ENCODE measurements at regions not wholly inside any gene's neighbourhood (a gene's known extent, or its start where the extent isn't known, plus 50 kb on each side); places are given as distances from the start of the nearest gene placed in this dataset.

DNA sequence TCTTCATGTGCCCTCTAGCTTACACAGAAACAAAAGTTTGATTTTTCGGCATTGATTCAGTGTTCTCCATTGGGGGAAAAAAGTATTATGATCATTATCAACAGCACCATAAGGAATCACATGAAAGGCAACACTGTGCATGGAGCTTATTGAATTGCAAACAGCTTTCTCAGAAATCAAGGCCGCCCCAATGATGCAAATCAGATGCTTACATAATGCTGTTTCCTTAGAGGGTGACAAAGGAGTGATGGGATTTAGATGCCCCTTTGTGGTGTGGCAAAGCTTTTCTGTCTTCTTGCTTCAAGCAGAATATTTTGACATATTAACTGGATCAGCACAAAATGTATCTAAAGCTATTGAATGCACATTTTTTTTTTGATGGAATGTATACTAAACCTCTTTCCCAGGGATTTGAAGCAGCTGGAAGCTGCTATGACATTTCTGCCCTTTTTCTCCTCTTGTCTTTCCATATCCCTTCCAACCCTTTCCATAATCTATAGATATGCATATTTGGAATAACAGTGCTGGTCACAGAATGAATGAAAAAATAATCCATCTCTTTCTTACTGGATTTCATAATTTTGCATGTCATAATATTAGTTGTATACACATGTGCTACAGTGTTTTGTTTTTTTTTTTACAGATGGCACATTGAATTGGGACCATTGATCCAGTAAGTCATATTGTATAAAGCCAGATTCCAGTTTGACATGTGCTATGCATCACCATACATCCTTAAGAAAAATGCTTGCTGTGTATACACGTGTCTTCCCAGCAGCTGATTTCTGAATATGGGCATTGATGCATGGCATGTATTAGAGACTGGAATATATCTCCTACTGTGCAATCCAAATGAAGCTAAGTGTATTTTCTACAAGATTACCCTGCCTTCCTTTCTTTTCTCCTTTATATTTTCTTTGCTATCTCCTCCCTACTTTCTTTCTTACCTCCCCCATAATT is 259.7 kb upstream of the DCN start:
- WGBS, result 76% methylated on average over 3 of the region's 3 CpGs
- no peaks in the 10 kb centered on the region for H3K4me1 ChIP-seq (ENCODE audit: control insufficient read depth in 4 of 4, insufficient read depth in 4 of 4, low read length in 3 of 4)
- H3K4me3 ChIP-seq (ENCODE audit: low read depth in 1 of 3, low read length in 3 of 3), result no peak overlapping the region
- DNase-seq (ENCODE audit: low spot score), result no peak
- no peak overlapping the region for H3K27ac ChIP-seq (ENCODE audit: low read depth in 1 of 2, low read length in 2 of 2)
- TF ChIP-seq, protein P1, sequence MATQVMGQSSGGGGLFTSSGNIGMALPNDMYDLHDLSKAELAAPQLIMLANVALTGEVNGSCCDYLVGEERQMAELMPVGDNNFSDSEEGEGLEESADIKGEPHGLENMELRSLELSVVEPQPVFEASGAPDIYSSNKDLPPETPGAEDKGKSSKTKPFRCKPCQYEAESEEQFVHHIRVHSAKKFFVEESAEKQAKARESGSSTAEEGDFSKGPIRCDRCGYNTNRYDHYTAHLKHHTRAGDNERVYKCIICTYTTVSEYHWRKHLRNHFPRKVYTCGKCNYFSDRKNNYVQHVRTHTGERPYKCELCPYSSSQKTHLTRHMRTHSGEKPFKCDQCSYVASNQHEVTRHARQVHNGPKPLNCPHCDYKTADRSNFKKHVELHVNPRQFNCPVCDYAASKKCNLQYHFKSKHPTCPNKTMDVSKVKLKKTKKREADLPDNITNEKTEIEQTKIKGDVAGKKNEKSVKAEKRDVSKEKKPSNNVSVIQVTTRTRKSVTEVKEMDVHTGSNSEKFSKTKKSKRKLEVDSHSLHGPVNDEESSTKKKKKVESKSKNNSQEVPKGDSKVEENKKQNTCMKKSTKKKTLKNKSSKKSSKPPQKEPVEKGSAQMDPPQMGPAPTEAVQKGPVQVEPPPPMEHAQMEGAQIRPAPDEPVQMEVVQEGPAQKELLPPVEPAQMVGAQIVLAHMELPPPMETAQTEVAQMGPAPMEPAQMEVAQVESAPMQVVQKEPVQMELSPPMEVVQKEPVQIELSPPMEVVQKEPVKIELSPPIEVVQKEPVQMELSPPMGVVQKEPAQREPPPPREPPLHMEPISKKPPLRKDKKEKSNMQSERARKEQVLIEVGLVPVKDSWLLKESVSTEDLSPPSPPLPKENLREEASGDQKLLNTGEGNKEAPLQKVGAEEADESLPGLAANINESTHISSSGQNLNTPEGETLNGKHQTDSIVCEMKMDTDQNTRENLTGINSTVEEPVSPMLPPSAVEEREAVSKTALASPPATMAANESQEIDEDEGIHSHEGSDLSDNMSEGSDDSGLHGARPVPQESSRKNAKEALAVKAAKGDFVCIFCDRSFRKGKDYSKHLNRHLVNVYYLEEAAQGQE (IDR thresholded peaks at IDR 0.05), result no peak
- TF ChIP-seq HNF4G (IDR thresholded peaks at IDR 0.05), result no peak
- TF ChIP-seq FOXA1 (IDR thresholded peaks at IDR 0.05), result no peak
- no peak overlapping the region for H3K9ac ChIP-seq (ENCODE audit: low read depth in 1 of 2, low read length in 2 of 2)
- H3K9me3 ChIP-seq (ENCODE audit: control insufficient read depth in 4 of 4, low read length in 3 of 4), result no peaks in the 10 kb centered on the region
- no peaks in the 10 kb centered on the region for H3K36me3 ChIP-seq (ENCODE audit: control insufficient read depth in 4 of 4, insufficient read depth in 3 of 4, low read depth in 1 of 4, low read length in 3 of 4)
- no peaks in the 10 kb centered on the region for H3K27me3 ChIP-seq (ENCODE audit: control insufficient read depth in 4 of 4, insufficient read depth in 4 of 4, low read length in 3 of 4)

DNA sequence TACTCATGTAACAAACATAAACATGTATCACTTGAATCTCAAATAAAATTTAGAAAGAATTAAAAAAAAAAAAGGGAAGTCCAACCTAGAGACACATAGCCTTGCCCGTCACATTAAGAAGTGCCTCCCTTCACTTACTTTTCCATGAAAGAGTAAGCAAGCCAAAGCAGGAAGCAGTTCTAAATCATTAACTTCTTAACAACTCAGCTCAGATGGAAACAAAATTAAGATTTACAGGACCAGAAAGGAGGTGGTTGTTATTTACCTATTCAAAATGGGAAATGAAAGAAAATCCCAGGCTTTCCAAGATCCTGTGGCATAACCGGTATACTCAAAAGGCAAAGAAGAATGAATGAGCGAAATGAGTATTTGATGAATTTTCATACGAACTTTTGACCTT is 258.6 kb upstream of the DCN start:
- WGBS, result 89% methylated on average over 4 of the region's 4 CpGs
- Histone ChIP-seq H3K9me3 (ENCODE audit: control insufficient read depth in 4 of 4, low read length in 3 of 4) (no peaks in the 10 kb centered on the region), H3K4me3 (ENCODE audit: low read depth in 1 of 3, low read length in 3 of 3) (no peak overlapping the region), H3K9ac (ENCODE audit: low read depth in 1 of 2, low read length in 2 of 2) (no peak overlapping the region), H3K27me3 (ENCODE audit: control insufficient read depth in 4 of 4, insufficient read depth in 4 of 4, low read length in 3 of 4) (no peaks in the 10 kb centered on the region), H3K36me3 (ENCODE audit: control insufficient read depth in 4 of 4, insufficient read depth in 3 of 4, low read depth in 1 of 4, low read length in 3 of 4) (no peaks in the 10 kb centered on the region), H3K4me1 (ENCODE audit: control insufficient read depth in 4 of 4, insufficient read depth in 4 of 4, low read length in 3 of 4) (no peaks in the 10 kb centered on the region), H3K27ac (ENCODE audit: low read depth in 1 of 2, low read length in 2 of 2) (no peak overlapping the region)
- no peak for DNase-seq (ENCODE audit: low spot score)
- TF ChIP-seq, protein P2, sequence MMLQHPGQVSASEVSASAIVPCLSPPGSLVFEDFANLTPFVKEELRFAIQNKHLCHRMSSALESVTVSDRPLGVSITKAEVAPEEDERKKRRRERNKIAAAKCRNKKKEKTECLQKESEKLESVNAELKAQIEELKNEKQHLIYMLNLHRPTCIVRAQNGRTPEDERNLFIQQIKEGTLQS (IDR thresholded peaks at IDR 0.05), result no peak
- no peak for TF ChIP-seq FOXA1 (IDR thresholded peaks at IDR 0.05)
- TF ChIP-seq GABPA (IDR thresholded peaks at IDR 0.05 in 1 of 2, conservative IDR thresholded peaks at IDR 0.05 in 1 of 2), result no peak
- TF ChIP-seq RXRA (IDR thresholded peaks at IDR 0.05), result no peak
- TF ChIP-seq, protein P3, sequence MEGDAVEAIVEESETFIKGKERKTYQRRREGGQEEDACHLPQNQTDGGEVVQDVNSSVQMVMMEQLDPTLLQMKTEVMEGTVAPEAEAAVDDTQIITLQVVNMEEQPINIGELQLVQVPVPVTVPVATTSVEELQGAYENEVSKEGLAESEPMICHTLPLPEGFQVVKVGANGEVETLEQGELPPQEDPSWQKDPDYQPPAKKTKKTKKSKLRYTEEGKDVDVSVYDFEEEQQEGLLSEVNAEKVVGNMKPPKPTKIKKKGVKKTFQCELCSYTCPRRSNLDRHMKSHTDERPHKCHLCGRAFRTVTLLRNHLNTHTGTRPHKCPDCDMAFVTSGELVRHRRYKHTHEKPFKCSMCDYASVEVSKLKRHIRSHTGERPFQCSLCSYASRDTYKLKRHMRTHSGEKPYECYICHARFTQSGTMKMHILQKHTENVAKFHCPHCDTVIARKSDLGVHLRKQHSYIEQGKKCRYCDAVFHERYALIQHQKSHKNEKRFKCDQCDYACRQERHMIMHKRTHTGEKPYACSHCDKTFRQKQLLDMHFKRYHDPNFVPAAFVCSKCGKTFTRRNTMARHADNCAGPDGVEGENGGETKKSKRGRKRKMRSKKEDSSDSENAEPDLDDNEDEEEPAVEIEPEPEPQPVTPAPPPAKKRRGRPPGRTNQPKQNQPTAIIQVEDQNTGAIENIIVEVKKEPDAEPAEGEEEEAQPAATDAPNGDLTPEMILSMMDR (IDR thresholded peaks at IDR 0.05; ENCODE audit: low read depth, low read length, missing input control), result no peak
- TF ChIP-seq NR2F2 (IDR thresholded peaks at IDR 0.05), result no peak
- no peak for TF ChIP-seq YY1 (IDR thresholded peaks at IDR 0.05)
- TF ChIP-seq TAF1 (conservative IDR thresholded peaks at IDR 0.05), result no peak
- TF ChIP-seq, protein P4, sequence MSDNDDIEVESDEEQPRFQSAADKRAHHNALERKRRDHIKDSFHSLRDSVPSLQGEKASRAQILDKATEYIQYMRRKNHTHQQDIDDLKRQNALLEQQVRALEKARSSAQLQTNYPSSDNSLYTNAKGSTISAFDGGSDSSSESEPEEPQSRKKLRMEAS (IDR thresholded peaks at IDR 0.05), result no peak
- TF ChIP-seq SP1 (IDR thresholded peaks at IDR 0.05), result no peak
- TF ChIP-seq, protein P5, sequence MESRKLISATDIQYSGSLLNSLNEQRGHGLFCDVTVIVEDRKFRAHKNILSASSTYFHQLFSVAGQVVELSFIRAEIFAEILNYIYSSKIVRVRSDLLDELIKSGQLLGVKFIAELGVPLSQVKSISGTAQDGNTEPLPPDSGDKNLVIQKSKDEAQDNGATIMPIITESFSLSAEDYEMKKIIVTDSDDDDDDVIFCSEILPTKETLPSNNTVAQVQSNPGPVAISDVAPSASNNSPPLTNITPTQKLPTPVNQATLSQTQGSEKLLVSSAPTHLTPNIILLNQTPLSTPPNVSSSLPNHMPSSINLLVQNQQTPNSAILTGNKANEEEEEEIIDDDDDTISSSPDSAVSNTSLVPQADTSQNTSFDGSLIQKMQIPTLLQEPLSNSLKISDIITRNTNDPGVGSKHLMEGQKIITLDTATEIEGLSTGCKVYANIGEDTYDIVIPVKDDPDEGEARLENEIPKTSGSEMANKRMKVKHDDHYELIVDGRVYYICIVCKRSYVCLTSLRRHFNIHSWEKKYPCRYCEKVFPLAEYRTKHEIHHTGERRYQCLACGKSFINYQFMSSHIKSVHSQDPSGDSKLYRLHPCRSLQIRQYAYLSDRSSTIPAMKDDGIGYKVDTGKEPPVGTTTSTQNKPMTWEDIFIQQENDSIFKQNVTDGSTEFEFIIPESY (IDR thresholded peaks at IDR 0.05), result no peak
- TF ChIP-seq EGR1 (IDR thresholded peaks at IDR 0.05; ENCODE audit: low read depth in 2 of 2), result no peak
- TF ChIP-seq, protein P1 (IDR thresholded peaks at IDR 0.05), result no peak
- TF ChIP-seq HNF4G (IDR thresholded peaks at IDR 0.05), result no peak
- TF ChIP-seq HNF4A (conservative IDR thresholded peaks at IDR 0.05), result no peak
- no peak for TF ChIP-seq RAD21 (IDR thresholded peaks at IDR 0.05)
- TF ChIP-seq FOXA2 (IDR thresholded peaks at IDR 0.05), result no peak

Data from liver (tissue), 8 donors.